SK-N-DZ (cell line): ENCODE measurements at regions not wholly inside any gene's neighbourhood (a gene's known extent, or its start where the extent isn't known, plus 50 kb on each side); places are given as distances from the start of the nearest gene placed in this dataset.

Experiments used
- DNase-seq: peaks from one replicate; pipeline ENCODE4 v3.0.0-alpha.2; 2015; ENCODE audit warnings: low spot score

DNA sequence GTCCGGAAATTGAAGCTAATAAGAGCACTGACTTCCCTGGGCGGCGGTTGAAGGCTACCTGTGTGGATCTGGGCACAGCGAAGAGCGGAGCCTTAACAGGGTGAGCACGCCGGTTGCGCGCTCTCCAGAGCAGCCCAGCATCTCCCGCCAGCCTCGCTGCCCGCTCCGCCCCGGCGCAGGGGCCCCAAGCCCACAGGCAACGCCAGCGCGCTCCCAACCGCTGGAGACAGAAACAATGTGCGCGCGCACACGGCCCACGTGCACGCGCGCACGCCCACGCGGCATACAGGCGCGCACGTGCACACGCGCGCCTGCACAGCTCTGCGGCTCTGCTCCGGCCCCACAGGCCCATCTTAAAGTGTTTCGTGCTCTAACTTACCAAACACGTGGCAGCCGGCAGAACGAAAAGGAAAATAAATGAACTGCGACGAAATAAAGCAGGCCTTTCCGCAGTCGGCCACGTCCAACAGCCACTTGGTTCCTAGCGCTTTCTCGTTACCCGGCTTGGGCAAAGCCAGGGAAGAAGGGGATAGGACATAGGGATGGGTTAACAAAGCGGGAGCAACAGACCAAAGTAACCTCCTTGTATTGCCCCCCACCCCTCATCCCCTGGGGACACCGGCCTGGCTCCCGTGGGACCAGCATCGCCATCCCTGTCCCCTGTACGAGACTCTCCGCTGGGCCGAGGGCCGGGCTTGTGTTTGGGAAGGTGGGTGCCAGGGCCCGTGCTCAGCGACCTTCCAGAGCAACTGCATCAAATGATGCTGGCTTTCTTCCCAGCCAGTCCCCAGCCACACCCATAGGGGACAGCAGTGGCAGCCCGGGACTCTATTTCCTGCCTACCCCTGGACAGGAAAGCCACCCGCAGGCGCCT, 203.7 kb downstream of the ABHD5 start:
- no peak for DNase-seq

- no peak for DNase-seq
Measured at GRCh38 chr3:43895573-43895972, 204.8 kb downstream of the ABHD5 start.

- DNase-seq: no peak
Measured at GRCh38 chr3:43902415-43902814, 211.7 kb downstream of the ABHD5 start.

DNA sequence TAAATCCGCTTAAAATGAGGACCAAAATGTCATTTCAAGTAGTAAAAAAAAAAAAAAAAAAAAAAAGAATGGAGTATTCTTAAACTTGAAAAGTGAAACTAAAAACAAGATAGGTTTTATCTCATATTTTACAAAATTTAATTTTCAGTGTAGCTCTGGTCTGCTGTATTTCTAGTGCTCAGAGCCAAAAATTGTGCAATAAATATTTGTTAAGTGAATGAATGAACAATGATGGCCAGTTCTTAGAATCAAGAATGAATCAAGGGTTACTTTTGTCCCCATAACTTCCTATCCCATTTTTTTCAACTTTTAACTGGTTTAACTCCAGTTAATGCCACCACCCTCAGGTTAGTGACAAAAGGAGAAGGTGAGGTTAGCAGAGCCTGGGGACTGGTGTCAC, 214.4 kb downstream of the ABHD5 start:
- DNase-seq: no peak

DNA sequence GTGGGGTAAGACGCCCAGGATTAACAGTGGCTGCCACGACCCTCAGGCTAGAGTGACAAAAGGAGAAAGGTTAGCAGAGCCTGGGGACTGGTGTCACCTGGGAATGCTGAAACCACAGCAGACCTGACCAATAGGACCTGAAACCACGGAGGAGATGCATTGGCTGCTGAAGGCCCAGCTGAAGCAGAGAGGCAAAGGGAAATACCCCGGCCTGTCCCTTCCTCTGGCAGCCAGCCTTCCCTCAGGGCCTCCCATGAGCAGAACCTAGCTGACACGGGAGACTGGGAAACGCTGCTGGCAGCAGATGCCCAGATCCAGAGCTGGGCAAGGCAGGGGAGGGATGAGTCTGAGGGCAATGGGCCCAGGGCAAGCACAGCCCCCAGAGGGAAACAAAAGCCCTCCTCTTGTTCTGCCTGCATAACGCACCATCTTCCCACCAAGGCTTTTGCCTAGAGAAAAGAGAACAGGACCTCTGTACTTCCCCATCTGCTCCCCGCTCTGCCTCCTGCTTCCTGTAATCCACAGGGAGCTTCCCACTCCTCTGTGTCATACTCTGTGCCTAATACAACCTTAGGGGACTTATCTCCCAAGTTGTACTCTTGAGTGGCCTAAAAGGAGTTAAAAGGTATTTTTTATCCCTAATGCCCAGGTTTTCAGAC, 216.2 kb downstream of the ABHD5 start:
- no peak for DNase-seq

DNA sequence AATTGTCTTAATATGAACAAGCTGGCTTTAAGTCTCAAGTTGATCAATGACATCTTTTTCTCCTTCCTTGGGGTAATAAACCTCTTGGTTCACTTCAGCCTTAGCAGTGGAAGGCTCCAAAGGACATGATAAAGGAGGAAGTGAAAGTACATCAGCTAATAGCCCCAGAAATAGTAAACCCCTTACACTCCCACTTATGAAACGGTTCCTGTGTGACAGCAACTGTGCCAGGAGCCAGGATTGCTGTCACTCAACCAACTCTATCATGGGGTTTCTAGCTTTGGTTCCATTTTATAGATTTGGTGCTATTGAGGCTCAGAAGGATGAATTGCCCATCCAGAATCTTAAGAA, 216.7 kb downstream of the ABHD5 start:
- DNase-seq: no peak

GRCh38 chr3:43908456-43908855, 217.7 kb downstream of the ABHD5 start:
- DNase-seq: no peak

GRCh38 chr3:43909149-43909548, 218.4 kb downstream of the ABHD5 start:
- no peak for DNase-seq

- no peak for DNase-seq
Measured at GRCh38 chr3:43910750-43911149, 220.0 kb downstream of the ABHD5 start.

GRCh38 chr3:43913036-43913948, 222.6 kb downstream of the ABHD5 start:
- no peak for DNase-seq

- no peak for DNase-seq
Measured at GRCh38 chr3:43914269-43914668, 223.5 kb downstream of the ABHD5 start.

- DNase-seq: no peak
Measured at GRCh38 chr3:43915546-43915945, 224.8 kb downstream of the ABHD5 start.

DNA sequence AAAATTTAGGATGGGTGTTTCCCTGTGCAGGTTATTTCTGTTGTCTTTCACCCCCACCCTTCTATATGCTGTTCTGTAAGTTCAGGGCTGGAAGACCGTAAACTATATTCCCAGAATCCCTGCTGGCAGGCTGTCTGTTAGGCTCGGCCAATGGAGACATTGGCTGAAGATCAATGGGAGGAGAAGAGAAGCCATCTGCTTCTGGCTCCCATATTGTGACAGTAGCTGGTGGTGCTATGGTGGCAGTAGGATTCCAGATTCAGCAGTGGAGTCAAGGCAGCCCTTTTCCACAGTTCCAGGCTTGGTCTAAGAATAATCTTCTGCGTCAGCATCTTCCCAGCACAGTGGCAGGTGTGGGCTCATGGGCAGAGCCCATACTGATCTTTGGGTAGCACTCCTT, 226.6 kb downstream of the ABHD5 start:
- DNase-seq: no peak

DNA sequence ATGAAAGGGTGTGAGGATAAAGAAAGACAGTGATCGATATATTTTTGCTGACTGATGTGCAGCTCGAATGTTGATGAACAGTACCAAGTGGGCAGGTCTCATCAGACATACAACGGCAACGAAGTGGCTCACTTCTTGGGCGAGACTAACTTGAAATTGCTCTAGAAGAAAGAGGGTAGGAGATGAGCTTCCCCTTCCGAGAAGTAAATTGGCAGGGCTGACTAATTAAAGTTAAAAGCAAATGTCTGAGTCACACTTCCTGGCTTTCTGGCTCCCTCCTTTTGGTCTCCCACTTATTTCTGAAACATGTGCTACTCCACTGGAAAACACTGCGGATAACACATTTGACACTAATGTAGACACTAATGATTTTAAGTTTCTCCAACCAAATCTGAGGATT, 228.3 kb downstream of the ABHD5 start:
- no peak for DNase-seq

- DNase-seq: no peak
Measured at GRCh38 chr3:43921056-43921648, 230.4 kb downstream of the ABHD5 start.

DNA sequence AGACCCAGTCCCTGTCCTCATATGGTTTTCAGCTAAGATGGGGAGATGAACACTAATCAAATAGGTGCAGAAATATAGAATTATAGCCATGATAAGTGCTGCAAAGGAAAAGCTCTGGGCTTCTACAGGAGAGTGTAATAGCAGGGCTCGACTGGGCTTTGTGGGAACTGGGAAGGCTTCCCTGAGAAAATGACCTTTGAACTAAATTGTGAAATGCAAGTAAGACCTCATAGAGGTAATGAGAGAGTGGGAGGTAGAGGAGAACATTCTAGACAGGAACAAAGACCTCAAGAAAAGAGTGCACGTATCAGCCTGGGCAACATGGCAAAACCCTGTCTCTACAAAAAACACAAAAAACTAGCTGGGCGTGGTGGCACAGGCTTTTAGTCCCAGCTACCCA, 231.6 kb downstream of the ABHD5 start:
- no peak for DNase-seq

DNA sequence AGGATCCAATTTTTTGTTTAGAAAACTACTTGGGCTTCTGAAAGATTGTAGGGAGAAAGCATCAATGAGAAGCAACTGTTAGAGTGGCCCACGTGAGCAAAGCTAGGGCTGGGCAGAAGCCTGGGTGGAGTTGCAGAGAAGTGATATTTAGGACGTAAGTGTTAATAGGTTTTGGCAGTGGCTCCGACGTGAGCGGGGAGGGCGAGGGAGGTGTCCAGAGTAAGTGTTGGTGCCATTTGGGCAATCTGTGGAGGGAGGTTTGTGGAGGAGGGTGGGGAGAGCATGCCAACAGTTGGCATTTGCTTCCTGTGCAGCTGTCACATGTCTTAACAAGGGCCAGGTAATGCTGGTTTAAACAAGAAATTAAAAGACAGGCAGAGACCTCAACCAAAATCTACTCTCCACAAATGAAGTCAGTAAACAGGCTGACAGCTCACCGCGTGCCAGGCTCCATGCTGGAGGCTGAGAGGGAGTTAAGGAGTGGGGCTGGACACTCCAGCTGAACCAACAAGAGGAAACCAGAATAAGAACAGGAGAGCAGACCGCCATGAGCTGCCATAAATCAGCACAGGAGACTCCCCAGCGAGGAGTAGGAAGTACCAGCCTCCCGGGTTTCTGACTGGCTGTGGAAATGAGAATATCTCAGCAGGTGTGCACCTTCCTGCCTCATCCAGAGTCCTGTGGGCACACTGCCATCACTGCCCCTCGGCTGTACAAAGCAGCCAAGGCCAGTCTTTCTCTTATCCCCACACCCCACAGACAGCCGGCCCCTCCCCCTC, 232.6 kb downstream of the ABHD5 start:
- no peak for DNase-seq

DNA sequence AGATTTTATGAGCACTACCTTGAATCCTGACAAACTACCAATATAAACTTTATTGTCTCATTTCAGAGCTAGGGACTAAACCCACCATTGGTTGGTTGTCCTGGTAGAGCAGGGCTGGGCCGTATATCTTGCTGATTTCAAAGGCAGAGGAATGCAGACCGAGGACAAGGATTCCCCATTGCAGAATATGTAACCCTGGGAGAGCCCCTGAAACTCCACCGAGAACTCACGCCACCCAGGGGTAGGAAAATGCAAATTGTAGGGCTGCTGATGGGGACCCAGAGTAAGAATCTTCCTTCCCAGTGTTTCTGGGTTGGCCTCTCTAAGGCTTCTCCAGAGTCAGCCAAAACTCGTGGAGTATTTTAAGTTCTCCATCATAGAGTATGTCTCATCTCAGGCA, 235.3 kb downstream of the ABHD5 start:
- no peak for DNase-seq

DNA sequence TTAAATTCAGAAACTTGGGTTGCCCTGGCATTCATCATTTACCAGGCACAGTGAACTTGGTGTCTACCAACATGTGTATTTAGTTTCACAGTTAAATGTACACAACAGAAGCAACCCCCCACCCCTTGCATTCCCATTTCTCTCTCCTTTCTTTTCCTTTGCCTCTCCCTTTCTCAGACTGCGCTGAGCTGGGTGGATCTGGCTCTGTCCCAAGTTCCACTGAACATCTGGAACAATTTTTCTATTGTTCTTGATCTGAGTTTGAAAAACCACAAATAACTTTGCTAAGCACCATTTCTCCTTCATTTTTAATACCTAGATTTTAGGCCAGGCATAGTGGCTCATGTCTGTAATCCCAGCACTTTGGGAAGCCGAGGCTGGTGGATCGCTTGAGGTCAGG, 242.2 kb downstream of the ABHD5 start:
- no peak for DNase-seq

DNA sequence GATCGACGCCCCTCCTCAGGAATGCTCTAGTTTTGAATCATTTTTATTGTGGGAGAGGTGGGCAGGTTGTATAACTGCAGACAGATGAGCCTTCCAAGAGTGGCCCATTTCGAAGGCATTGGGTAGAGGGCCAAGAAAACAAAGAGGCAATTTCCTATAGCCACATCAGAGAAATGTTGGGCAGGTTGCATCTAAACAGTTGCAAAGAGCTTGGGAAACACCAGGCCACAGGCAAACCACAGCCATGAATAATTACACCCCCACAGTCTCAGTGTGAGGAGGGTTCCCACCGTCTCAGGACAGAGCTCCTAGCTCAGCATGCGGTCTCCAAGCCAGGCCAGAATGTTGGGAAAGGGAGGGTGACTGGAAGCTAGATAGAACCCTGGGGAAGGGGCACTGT, 257.3 kb downstream of the ABHD5 start:
- no peak for DNase-seq

DNA sequence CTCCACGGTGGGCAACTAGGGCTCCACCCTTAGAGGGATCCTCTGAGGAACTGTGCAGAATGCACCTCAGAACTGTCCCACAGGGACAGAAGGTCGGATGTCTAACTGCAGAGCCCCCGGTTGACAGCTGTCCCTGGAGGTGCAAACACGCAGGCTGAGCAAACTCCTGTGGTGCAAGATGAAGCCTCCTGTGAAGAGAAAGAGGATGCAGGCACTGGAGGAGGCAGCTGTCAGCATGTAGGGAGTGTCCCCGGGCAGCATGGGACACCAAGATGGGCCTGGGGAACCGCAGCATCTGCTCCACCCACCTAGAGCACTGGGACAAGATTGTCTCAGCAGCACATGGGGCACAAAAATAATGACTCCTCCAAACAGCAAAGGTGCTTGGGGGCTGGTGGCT, 258.9 kb downstream of the ABHD5 start:
- no peak for DNase-seq
